Mononuclear cell (primary cell): ENCODE measurements at regions not wholly inside any gene's neighbourhood (a gene's known extent, or its start where the extent isn't known, plus 50 kb on each side); places are given as distances from the start of the nearest gene placed in this dataset.
"Not testable (repeated sequence)": the region's sequence is repeated elsewhere in the genome, so short reads cannot be mapped to it uniquely, and the experiment has no call there.

Experiments used
- H3K27me3 ChIP-seq: 2 replicates; pipeline ENCODE4 v1.6.0; 2011; ENCODE audit warnings: low read length, control low read depth; ENCODE audit not compliant: insufficient read depth
- H3K4me1 ChIP-seq: 2 replicates; pipeline ENCODE4 v1.5.1; 2011; ENCODE audit warnings: mild to moderate bottlenecking, low read length, control low read depth; ENCODE audit not compliant: insufficient read depth
- H3K4me3 ChIP-seq: 2 replicates; pipeline ENCODE4 v1.5.1; 2011; ENCODE audit warnings: mild to moderate bottlenecking, low read length, moderate library complexity
- H3K9me3 ChIP-seq: 2 replicates; pipeline ENCODE4 v1.5.1; 2011; ENCODE audit warnings: low read depth, mild to moderate bottlenecking, control low read depth, low read length

DNA sequence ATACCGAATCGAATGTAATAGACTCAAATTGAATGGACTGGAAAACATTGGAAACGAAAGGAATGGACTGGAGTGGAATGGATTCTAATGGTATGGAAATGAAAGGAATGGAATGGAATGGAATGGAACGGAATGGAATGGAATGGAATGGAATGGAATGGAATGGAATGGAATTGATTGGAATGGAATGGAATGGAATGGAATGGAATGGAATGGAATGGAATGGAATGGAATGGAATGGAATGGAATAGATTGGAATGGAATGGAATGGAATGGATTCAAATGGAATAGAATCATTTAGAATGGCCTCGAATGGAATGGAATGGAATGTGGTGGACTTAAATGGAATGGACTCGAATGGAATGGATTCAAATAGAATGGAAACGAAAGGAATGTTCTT lies 1057.5 kb upstream of the USP9Y start:
- not testable (repeated sequence) for H3K27me3 ChIP-seq, H3K4me3 ChIP-seq, H3K4me1 ChIP-seq
- peaks cover 49% of the 10 kb centered on the region for H3K9me3 ChIP-seq

DNA sequence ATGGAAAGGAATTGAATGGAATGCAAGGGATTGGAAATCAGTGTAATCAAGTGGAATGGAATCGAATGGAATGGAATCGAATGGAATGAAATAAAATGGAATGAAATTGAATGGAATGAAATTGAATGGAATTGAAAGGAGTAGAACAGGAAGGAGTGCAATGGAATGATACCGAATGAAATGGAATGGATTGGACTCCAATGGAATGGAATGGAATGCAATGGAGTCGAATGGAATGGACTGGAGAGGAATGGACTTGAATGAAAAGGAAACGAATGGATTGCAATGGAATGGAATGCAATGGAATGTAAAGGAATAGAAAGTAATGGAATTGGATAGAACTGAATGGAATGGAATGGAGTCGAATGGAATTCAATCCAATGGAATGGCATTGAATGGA lies 1032.8 kb upstream of the USP9Y start:
- Histone ChIP-seq H3K9me3 (peaks cover 70% of the 10 kb centered on the region), H3K4me3 (no peak overlapping the region), H3K4me1 (no peaks in the 10 kb centered on the region), H3K27me3 (no peaks in the 10 kb centered on the region)
